ENCODE measurements at regions not wholly inside any gene's neighbourhood (a gene's known extent, or its start where the extent isn't known, plus 50 kb on each side); places are given as distances from the start of the nearest gene placed in this dataset.
A peak's percentile ranks its signal among the peaks of the same experiment; 100 is the strongest.
"Not testable (repeated sequence)": the region's sequence is repeated elsewhere in the genome, so short reads cannot be mapped to it uniquely, and the experiment has no call there.

DNA sequence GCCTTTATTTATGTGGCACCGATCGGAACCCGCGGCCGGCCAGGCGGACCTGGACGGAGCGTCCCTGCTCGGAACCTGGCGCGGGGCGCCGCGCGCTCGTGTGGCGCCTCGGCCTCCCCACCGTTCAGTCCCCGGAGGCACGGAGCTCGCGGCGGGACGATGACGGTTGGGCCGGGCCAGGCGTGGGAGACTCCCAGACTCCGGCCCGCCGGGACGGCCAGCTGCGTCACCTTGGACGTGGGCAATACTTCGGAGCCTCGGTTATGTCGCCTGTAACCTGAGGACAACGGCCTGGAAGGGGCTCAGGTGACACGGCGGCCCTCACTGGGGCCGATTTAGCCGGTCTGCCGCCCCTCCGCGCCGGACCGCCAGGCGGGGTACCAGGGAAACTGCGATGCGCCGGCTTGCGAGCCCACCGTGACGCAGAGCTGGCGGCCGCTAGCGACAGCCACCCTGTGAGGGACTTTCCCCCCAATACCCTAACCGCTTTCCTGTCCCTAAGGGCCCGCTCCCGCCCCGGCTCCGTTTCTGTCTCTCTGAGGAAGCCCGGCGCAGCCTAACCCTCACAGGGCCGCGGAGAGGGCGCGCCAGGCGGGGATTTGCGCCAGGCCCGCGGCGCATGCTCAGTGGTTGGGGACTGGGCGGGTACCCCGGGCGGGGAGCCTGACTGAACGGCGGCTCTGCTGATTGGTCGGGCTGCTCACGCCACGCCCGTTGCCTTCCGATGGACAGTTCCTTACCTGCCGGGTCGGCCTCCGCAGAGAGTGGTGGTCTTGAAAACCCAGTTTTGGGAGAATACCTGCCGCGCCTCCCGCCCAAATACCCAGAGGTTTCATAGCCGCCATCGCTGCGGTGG is 109.5 kb upstream of the DOCK9 start:
- peak; percentile 86 for DNase-seq
- Histone ChIP-seq H3K4me3 (peak overlapping the region; percentile 65), H3K9me3 (no peaks in the 10 kb centered on the region), H3K36me3 (no peaks in the 10 kb centered on the region), H3K27me3 (no peaks in the 10 kb centered on the region)

DNA sequence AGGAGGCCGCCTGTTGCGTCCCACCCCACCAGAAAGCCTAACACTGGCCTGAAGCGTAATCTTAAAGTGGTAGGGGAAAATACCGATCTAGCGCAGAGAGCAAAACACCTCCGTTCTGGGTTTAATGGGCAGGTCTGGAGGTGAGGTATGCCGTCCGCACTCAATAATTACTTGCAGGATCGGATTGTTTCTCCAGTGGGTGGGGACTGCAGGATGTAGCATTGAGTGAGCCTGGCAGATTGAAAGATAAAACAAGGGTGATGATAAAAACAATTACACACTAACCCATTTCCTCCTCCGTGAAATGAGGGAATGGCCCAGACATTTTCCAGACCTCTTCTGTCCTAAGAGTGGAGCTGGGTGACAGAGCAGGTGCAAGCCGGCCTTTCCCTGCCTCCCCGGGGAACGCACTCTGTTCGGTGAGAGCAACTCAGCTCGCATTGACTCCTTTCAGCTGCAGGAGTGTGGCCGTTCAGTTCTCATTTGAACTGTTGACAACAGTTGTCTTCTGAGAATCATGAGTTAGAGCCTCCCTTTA is 110.2 kb upstream of the DOCK9 start:
- no peaks in the 10 kb centered on the region for H3K27me3 ChIP-seq
- no peak for DNase-seq
- H3K9me3 ChIP-seq, result no peaks in the 10 kb centered on the region
- peak overlapping the region; percentile 65 for H3K4me3 ChIP-seq
- H3K36me3 ChIP-seq, result no peaks in the 10 kb centered on the region

DNA sequence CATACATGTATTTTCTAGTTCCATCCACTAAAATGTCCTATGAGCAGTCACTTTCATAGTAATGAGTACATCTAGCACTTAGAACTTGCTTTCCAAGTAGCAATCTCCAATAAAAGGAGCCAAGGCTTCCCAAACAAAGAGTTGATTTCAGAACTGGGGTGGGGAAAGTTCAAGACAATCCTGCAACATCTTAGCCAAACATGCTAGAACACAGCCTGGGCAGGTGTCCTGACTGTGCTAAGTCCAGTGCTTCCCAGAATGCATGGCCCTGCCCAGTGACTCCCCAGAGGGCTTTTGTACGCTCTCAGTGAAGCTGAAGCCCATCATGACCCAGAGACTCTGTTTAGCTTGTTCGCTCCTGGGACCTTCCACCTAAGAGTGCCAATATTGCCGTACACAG is 106.7 kb upstream of the UBAC2 start:
- Histone ChIP-seq H3K4me3 (no peak overlapping the region), H3K27me3 (no peaks in the 10 kb centered on the region), H3K9me3 (no peaks in the 10 kb centered on the region), H3K36me3 (no peaks in the 10 kb centered on the region)
- no peak for DNase-seq

DNA sequence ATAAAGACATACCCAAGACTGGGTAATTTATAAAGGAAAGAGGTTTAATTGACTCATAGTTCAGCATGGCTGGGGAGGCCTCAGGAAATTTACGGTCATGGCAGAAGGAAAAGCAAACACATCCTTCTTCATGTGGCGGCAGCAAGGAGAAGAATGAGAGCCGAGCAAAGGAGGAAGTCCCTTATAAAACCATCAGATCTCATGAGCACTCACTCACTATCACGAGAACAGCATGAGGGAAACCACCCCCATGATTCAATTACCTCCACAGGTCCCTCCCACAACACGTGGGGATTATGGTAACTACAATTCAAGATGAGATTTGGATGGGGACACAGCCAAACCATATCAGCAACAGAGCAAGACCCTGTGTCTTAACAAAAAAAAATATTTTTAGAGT is 98.8 kb upstream of the UBAC2 start:
- H3K27me3 ChIP-seq, H3K4me3 ChIP-seq, H3K9me3 ChIP-seq, DNase-seq, H3K36me3 ChIP-seq: not testable (repeated sequence)

DNA sequence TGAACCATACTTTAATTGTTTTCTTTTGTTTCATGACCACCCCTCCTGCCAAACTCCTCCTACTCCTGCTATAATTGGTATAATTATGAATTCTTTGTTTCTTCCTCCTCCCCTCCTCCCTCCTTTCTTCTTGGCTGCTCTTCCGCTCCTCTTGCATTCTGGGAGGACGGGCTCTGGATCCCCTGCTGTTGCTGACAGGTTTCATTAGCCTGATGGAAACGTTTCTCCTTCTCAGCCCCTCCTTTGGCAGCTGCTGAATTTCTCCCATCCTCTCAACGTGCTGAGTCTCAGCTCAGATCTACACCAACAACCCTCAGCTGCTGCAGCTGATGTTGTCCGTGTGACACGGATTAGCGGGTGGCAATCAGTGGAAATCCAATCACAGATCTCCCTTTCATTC is 97.1 kb upstream of the UBAC2 start:
- H3K4me3 ChIP-seq, result no peak overlapping the region
- H3K36me3 ChIP-seq, result no peaks in the 10 kb centered on the region
- no peaks in the 10 kb centered on the region for H3K27me3 ChIP-seq
- DNase-seq, result no peak
- no peaks in the 10 kb centered on the region for H3K9me3 ChIP-seq

DNA sequence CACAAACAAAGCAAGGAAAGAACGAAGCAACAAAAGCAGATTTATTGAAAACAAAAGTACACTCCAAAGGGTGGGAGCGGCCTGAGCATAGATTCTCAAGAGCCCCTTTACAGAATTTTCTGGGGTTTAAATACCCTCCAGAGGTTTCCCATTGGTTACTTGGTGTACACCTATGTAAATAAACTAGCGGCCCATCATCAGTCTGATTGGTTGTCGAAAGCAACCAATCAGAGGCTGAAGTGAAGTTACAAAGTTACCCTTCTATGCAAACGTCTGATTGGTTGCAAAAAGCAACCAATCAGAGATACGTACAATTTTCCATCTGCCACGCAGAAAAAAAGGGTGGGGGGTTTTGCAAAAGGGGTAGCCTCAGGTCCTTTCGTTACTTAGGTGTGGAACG is 96.3 kb upstream of the UBAC2 start:
- H3K4me3 ChIP-seq, result no peak overlapping the region
- no peaks in the 10 kb centered on the region for H3K27me3 ChIP-seq
- DNase-seq, result no peak
- no peaks in the 10 kb centered on the region for H3K9me3 ChIP-seq
- H3K36me3 ChIP-seq, result no peaks in the 10 kb centered on the region

DNA sequence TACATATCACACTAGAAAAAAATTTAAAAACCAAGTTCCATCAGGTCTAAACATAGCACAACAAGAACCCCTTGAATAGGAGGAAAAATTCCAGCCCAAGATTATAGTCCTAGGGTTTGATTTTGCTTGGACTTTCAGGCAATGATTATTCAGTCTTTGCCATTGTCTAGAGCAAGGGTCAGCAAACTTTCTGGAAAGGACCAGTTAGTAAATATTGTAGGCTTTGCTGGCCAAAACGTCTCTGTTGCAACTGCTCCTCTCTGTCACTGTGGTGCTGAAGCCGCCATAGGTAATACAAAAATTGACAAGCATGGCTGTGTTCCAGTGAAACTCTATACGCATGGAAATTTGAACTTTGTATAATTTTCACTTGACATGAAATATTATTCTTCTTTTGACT is 95.5 kb upstream of the UBAC2 start:
- no peak overlapping the region for H3K4me3 ChIP-seq
- DNase-seq, result no peak
- H3K9me3 ChIP-seq, result no peaks in the 10 kb centered on the region
- H3K36me3 ChIP-seq, result no peaks in the 10 kb centered on the region
- H3K27me3 ChIP-seq, result no peaks in the 10 kb centered on the region

DNA sequence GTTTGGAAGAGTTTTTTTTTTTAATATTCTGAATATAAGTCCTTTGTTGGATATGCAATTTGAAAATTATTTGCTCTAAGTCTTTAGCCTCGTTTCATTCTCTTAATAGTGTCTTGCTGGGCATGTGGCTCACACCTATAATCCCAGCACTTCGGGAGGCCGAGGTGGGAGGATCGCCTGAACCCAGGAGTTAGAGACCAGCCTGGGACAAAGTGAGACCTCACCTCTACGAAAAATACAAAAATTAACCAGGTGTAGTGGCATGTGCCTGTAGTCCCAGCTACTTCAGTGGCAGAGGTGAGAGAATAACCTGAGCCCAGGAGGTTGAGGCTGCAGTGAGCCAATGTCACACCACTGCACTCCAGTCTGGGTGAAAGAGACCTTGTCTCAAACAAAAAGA is 87.3 kb upstream of the UBAC2 start:
- H3K27me3 ChIP-seq, result no peaks in the 10 kb centered on the region
- no peaks in the 10 kb centered on the region for H3K9me3 ChIP-seq
- DNase-seq, result no peak
- H3K4me3 ChIP-seq, result no peak overlapping the region
- H3K36me3 ChIP-seq, result no peaks in the 10 kb centered on the region

DNA sequence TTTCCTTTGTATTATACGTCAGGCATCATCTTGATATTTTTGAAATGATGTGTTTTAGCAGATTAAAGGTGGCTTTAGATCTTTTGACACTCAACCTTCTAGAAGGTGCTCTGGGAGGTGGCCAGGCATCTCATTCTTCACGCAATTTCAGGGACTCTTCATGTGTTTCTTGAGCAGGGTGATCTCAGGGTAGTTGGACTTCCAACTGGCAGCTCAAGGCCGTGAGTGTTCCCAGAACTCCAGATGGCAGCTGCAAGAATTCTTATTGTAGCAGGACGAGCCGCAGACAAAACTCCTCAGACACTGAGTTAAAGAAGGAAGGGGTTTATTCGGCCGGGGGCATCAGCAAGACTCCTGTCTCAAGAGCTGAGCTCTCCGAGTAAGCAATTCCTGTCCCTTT is 82.5 kb upstream of the UBAC2 start:
- Histone ChIP-seq H3K4me3 (no peak overlapping the region), H3K36me3 (no peaks in the 10 kb centered on the region), H3K27me3 (no peaks in the 10 kb centered on the region)

DNA sequence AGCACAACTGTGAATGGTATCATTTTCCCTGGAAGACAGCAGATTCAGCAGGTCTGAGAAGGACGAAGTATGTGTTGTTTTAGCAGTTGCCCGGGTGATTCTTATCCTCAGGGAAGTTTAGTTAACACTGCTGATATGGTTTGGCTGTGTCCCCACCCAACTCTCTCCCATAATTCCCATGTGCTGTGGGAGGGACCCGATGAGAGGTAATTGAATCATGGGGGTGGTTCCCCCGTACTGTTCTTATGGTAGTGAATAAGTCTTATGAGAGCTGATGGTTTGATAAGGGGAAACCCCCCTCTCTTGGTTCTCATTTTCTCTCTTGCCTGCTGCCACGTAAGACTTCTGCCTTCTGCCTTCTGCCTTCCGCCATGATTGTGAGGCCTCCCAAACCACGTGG is 81.0 kb upstream of the UBAC2 start:
- H3K4me3 ChIP-seq, result no peak overlapping the region
- no peak for DNase-seq
- no peaks in the 10 kb centered on the region for H3K27me3 ChIP-seq
- H3K36me3 ChIP-seq, result no peaks in the 10 kb centered on the region
- H3K9me3 ChIP-seq, result no peaks in the 10 kb centered on the region

More for the DNA sequence above, 82.5 kb upstream of the UBAC2 start:
- no peak for DNase-seq
- H3K9me3 ChIP-seq, result no peaks in the 10 kb centered on the region

DNA sequence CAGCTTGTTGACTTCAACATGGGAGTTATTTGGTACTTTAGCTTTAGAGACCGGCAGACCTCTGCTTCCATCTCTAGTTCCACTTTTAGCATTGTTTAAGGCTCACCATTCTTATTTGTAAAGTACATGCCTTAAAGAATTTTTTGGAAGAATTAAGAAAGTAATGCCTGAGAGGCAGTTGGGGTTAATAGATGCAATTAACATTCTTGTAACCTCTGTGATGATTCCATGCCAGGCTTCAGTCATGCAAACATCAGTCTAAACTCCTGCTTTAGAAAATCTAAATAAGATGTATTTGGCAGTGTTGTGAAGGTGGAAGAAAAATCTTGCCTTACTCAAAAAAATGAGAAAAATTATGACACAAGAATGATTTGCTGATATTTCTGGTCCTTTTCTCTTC is 79.9 kb upstream of the UBAC2 start:
- Histone ChIP-seq H3K36me3 (no peaks in the 10 kb centered on the region), H3K9me3 (no peaks in the 10 kb centered on the region), H3K27me3 (no peaks in the 10 kb centered on the region), H3K4me3 (no peak overlapping the region)
- DNase-seq, result no peak

DNA sequence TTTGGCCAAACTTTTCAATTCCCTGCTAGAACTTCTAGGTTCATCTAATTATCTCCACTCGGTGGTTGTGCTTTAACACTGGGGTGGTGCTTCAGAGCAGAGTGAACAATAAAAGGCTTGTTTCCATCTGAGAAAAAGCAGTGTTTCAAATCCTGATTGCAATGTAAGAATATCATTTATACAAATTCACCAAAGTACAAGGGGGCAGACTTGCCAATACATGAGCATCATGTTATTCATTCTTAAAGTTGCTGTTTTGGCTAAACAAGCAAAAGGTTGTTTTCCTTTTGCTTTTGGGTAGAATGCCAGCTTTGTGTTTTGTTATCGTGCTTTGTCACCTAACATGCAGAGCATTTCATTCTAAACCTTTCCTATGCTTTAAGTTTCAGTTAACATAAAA is 78.5 kb upstream of the UBAC2 start:
- Histone ChIP-seq H3K27me3 (no peaks in the 10 kb centered on the region), H3K36me3 (no peaks in the 10 kb centered on the region), H3K9me3 (no peaks in the 10 kb centered on the region), H3K4me3 (no peak overlapping the region)
- no peak for DNase-seq

DNA sequence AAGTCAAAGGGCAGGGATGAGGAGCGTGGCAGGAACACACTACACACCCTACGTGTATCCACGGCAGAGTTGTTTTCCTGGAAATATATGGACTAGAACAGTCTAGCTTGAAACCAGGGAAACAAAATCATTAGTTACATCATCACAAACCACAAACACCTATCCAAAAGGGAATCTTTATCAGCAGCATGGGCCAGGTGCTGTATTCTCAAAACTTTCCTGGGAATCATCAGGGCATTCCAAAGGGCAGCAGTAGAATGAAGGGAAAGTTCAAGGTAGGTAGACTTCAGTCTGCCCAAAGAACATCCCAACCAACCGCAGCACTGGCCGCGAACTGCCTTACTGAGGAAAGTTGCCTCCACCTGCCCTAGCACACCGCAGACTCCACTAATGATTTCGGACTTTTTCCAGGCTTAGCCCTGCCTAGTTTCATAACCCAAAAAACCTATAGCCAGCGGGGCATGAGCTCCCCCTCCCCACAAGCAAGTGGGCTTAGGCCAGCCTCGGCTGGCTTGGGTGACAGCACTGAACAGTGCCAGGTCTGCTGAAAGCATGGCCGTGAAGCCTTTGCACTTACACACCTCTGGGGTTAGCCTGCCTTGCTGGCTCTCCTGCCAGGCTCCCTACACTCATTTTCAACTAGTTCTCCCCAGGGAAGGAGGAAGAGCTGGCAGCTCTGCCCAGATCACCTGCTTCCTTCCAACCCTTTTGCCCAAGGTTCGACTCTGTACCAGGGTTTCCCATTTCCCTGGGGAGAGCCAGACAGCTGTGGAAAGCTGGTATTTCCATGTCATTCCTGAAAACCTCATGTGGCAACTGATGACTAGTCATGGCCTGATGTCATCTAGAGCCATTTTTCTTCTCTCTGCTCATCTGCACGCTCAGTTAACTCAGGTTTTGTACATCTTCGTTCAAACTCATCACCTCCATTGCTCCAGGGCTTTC is 77.3 kb upstream of the UBAC2 start:
- no peaks in the 10 kb centered on the region for H3K27me3 ChIP-seq
- peak; percentile 7 for DNase-seq
- H3K36me3 ChIP-seq, result no peaks in the 10 kb centered on the region
- no peak overlapping the region for H3K4me3 ChIP-seq
- no peaks in the 10 kb centered on the region for H3K9me3 ChIP-seq

DNA sequence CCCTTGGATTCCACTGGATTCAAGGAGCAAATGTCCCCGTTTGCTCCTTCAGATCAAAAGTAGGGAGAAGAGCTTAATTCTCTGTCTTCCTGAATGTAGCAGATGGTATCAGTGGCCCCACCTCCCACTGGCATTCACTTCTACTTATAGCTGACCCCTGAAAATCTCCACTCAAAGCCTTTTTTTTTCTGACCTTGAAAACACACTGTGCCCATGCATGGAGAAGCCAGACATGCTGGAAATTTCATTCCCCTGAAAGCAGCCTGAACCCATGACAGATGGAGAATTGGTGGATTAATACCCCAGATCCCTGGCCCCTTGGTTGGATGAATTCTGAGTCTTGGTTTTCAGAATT is 76.6 kb upstream of the UBAC2 start:
- H3K9me3 ChIP-seq, result no peaks in the 10 kb centered on the region
- DNase-seq, result no peak
- H3K27me3 ChIP-seq, result no peaks in the 10 kb centered on the region
- no peaks in the 10 kb centered on the region for H3K36me3 ChIP-seq
- no peak overlapping the region for H3K4me3 ChIP-seq

DNA sequence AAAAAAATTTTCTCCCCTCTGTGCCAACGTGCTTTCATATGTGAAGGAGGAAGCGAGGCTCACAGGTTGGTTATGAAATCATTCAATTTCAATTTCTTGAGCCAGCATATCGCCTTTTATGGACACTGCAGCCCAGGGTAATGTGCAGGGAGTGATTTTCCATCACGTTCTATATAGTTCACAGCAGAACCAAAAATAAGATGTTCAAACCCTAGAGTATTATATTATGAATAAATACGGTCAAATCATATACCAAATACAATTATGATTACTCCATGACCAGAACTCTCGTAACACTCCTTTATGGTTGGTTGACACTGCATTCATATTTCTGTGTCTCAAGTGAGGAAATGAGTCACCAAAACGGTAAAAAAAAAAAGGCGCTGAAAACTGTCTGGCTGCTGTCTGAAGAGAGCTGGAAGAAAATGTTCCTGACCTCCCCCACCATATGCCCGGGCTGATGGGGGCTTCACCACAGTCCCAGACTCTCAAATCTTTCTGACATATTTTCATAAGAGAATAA is 75.8 kb upstream of the UBAC2 start:
- peak; percentile 7 for DNase-seq
- Histone ChIP-seq H3K27me3 (no peaks in the 10 kb centered on the region), H3K4me3 (peak overlapping the region; percentile 24; the same call in 1 of the 2 replicates)

DNA sequence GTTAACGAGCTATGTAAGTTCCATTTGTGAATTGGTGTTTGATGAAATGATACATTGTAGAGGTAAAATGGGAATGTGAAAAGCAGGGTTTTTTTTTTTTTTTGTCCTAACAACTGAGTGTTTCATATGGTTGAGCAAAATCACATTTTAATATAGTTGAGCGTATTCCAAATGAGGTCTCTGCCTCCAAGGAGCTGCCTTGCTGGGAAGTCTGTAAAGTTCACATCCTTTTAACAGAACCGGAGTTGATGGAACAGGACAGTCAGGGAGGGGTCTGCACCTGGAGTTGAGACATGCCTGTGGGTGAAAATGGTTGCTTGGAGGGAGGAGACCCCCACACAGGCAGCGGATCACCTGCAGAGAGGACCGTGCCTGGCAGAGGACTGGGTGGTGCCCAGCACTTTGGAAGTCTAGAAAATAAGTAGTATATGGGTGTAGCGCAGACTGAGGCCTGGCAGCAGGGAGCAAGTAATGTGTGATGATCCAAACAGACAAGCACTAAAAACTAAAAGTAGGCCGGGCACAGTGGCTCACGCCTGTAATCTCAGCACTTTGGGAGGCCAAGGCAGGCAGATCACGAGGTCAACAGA is 75.2 kb upstream of the UBAC2 start:
- Histone ChIP-seq H3K36me3 (no peaks in the 10 kb centered on the region), H3K4me3 (no peak overlapping the region), H3K27me3 (no peaks in the 10 kb centered on the region), H3K9me3 (no peaks in the 10 kb centered on the region)
- DNase-seq, result no peak

More for the DNA sequence above, 75.8 kb upstream of the UBAC2 start:
- H3K36me3 ChIP-seq, result no peaks in the 10 kb centered on the region
- no peaks in the 10 kb centered on the region for H3K9me3 ChIP-seq

DNA sequence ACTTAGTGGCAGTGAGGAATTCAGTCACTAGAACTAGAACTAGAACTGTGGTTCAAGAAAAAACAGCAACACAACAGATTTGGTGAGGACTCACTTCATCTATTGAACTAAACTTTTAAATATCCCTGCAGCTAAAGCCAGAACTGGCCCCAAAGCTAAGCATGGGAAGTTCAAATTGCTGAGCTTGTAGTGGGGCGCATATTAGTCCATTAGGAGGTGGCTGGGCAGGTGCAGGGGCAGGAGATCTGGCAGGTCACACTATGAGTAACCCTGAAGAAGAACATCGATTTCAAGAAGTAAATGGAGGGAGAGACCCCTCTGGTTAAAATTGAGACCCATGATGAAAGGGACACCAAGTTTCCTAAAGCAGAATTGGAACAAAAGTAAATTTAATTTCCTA is 73.8 kb upstream of the UBAC2 start:
- H3K27me3 ChIP-seq, result no peaks in the 10 kb centered on the region
- H3K9me3 ChIP-seq, result no peaks in the 10 kb centered on the region
- H3K4me3 ChIP-seq, result no peak overlapping the region
- DNase-seq, result no peak
- H3K36me3 ChIP-seq, result no peaks in the 10 kb centered on the region
